H9 (cell line): ENCODE measurements at regions not wholly inside any gene's neighbourhood (a gene's known extent, or its start where the extent isn't known, plus 50 kb on each side); places are given as distances from the start of the nearest gene placed in this dataset.

Experiments
- DNase-seq: peaks from one replicate; pipeline ENCODE4 v3.0.0-alpha.2; 2017
- H2AFZ ChIP-seq: one replicate; pipeline ENCODE4 v1.6.1; 2013; ENCODE audit warnings: mild to moderate bottlenecking, low read length, control low read depth, moderate library complexity
- H2AK5ac ChIP-seq: 2 replicates; pipeline ENCODE4 v1.6.1; 2013; ENCODE audit warnings: low read length, control low read depth, mixed read lengths; ENCODE audit not compliant: insufficient read length
- H2BK120ac ChIP-seq: one replicate; pipeline ENCODE4 v1.6.1; 2013; ENCODE audit warnings: low read depth, mild to moderate bottlenecking, low read length, control low read depth, inconsistent platforms; ENCODE audit not compliant: poor library complexity, severe bottlenecking
- H2BK12ac ChIP-seq: 2 replicates; pipeline ENCODE4 v1.6.1; 2013; ENCODE audit warnings: low read length, control low read depth, mixed read lengths, low read depth; ENCODE audit not compliant: insufficient read length
- H2BK15ac ChIP-seq: 2 replicates; pipeline ENCODE4 v1.6.1; 2013; ENCODE audit warnings: low read depth, low read length, control low read depth
- H2BK20ac ChIP-seq: one replicate; pipeline ENCODE4 v1.6.1; 2013; ENCODE audit warnings: low read depth, mild to moderate bottlenecking, low read length, control low read depth, inconsistent platforms; ENCODE audit not compliant: poor library complexity, severe bottlenecking
- H2BK5ac ChIP-seq: 2 replicates; pipeline ENCODE4 v1.6.1; 2013; ENCODE audit warnings: low read length, control low read depth, mixed read lengths; ENCODE audit not compliant: insufficient read length
- H3K14ac ChIP-seq: 2 replicates; pipeline ENCODE4 v1.6.1; 2013; ENCODE audit warnings: low read length, control low read depth; ENCODE audit not compliant: insufficient read depth
- H3K18ac ChIP-seq: 2 replicates; pipeline ENCODE4 v1.6.1; 2013; ENCODE audit warnings: low read depth, mild to moderate bottlenecking, mixed read lengths, low read length, control low read depth; ENCODE audit not compliant: insufficient read length
- H3K23ac ChIP-seq: 2 replicates; pipeline ENCODE4 v1.6.1; 2013; ENCODE audit warnings: low read length, control low read depth, mixed read lengths, low read depth; ENCODE audit not compliant: insufficient read length
- H3K23me2 ChIP-seq: 2 replicates; pipeline ENCODE4 v1.6.1; 2013; ENCODE audit warnings: low read depth, mild to moderate bottlenecking, mixed read lengths, low read length, control low read depth; ENCODE audit not compliant: insufficient read length, poor library complexity, severe bottlenecking
- H3K27ac ChIP-seq: 2 replicates; pipeline ENCODE4 v1.5.1; 2013; ENCODE audit warnings: low read length, control low read depth, mixed read lengths, low read depth; ENCODE audit not compliant: insufficient read length
- H3K27me3 ChIP-seq: 2 replicates; pipeline ENCODE4 v1.6.1; 2013; ENCODE audit warnings: low read length, control low read depth, inconsistent platforms; ENCODE audit not compliant: insufficient read depth
- H3K4ac ChIP-seq: 2 replicates; pipeline ENCODE4 v1.6.1; 2013; ENCODE audit warnings: low read depth, mild to moderate bottlenecking, control low read depth, inconsistent platforms, low read length, moderate library complexity
- H3K4me1 ChIP-seq: 2 replicates; pipeline ENCODE4 v1.6.1; 2013; ENCODE audit warnings: low read length, control low read depth, inconsistent platforms; ENCODE audit not compliant: insufficient read depth
- H3K4me2 ChIP-seq: 2 replicates; pipeline ENCODE4 v1.6.1; 2013; ENCODE audit warnings: low read length, control low read depth, mixed read lengths; ENCODE audit not compliant: insufficient read length, insufficient read depth
- H3K56ac ChIP-seq: 2 replicates; pipeline ENCODE4 v1.6.1; 2013; ENCODE audit warnings: low read depth, mild to moderate bottlenecking, mixed read lengths, low read length, control low read depth; ENCODE audit not compliant: insufficient read length
- H3K79me1 ChIP-seq: 2 replicates; pipeline ENCODE4 v1.6.1; 2013; ENCODE audit warnings: low read depth, mild to moderate bottlenecking, moderate library complexity, low read length, control low read depth, inconsistent platforms; ENCODE audit not compliant: insufficient read depth, poor library complexity, severe bottlenecking
- H3K79me2 ChIP-seq: 2 replicates; pipeline ENCODE4 v1.6.1; 2013; ENCODE audit warnings: low read length, control low read depth, inconsistent platforms; ENCODE audit not compliant: insufficient read depth
- H3K9ac ChIP-seq: 2 replicates; pipeline ENCODE4 v1.6.1; 2013; ENCODE audit warnings: low read length, control low read depth, mixed read lengths; ENCODE audit not compliant: insufficient read length; ENCODE audit errors: extremely low read depth
- H3K9me3 ChIP-seq: one replicate; pipeline ENCODE4 v1.6.1; 2013; ENCODE audit warnings: low read depth, low read length, inconsistent platforms; ENCODE audit not compliant: control insufficient read depth
- H3T11ph ChIP-seq: one replicate; pipeline ENCODE4 v1.6.1; 2013; ENCODE audit warnings: mild to moderate bottlenecking, low read length, control low read depth, inconsistent platforms
- H4K20me1 ChIP-seq: one replicate; pipeline ENCODE4 v1.6.1; 2013; ENCODE audit not compliant: control insufficient read depth, insufficient read length, insufficient read depth
- H4K5ac ChIP-seq: 2 replicates; pipeline ENCODE4 v1.6.1; 2013; ENCODE audit warnings: low read depth, mild to moderate bottlenecking, mixed read lengths, low read length, control low read depth; ENCODE audit not compliant: insufficient read length
- H4K8ac ChIP-seq: replicated peaks from 2 replicates; pipeline ENCODE4 v1.6.1; 2013; ENCODE audit warnings: low read length, control low read depth, mixed read lengths, low read depth; ENCODE audit not compliant: insufficient read length
- H4K91ac ChIP-seq: 2 replicates; pipeline ENCODE4 v1.6.1; 2013; ENCODE audit warnings: low read depth, mild to moderate bottlenecking, moderate library complexity, mixed read lengths, low read length, control low read depth; ENCODE audit not compliant: insufficient read length
- H3K27ac Mint-ChIP-seq, 3 experiments: 2 replicates in 2 of 3; 3 replicates in 1 of 3; pipeline ENCODE4 v1.8.0; 2020 to 2021; ENCODE audit warnings: mixed read lengths in 3 of 3, mild to moderate bottlenecking in 1 of 3, moderate library complexity in 1 of 3
- H3K27me3 Mint-ChIP-seq: 2 replicates; pipeline ENCODE4 v1.8.0; 2021; ENCODE audit warnings: low read depth, mild to moderate bottlenecking, moderate library complexity, mixed read lengths
- H3K36me3 Mint-ChIP-seq, 3 experiments: 2 replicates in 2 of 3; 3 replicates in 1 of 3; pipeline ENCODE4 v1.8.0; 2020 to 2021; ENCODE audit warnings: low read depth in 3 of 3, mixed read lengths in 3 of 3; ENCODE audit not compliant: insufficient read depth in 1 of 3
- H3K4me1 Mint-ChIP-seq, 2 experiments: 2 replicates each; pipeline ENCODE4 v1.8.0; 2020; ENCODE audit warnings: mixed read lengths in 2 of 2
- H3K4me3 Mint-ChIP-seq, 2 experiments: 2 replicates in 1 of 2; 3 replicates in 1 of 2; pipeline ENCODE4 v1.8.0; 2020 to 2021; ENCODE audit warnings: mild to moderate bottlenecking in 2 of 2, mixed read lengths in 2 of 2, moderate library complexity in 1 of 2
- H3K9me3 Mint-ChIP-seq, 2 experiments: 2 replicates in 1 of 2; 3 replicates in 1 of 2; pipeline ENCODE4 v1.8.0; 2020; ENCODE audit warnings: mild to moderate bottlenecking in 2 of 2, mixed read lengths in 2 of 2, moderate library complexity in 1 of 2
- WGBS: extraction: QIAGEN DNeasy Blood & Tissue Kit; methylation state at CpG from one replicate; pipeline ENCODE4 v1.1.7; 2013; ENCODE audit warnings: missing lambda C conversion rate, low lambda C conversion rate, mixed read lengths; ENCODE audit not compliant: insufficient read length; ENCODE audit errors: extremely low coverage; 5-methylcytosine and 5-hydroxymethylcytosine counted together
- TF ChIP-seq, protein P1 (sequence below): fragments of 200-600 bp; sonication (generic); conservative IDR thresholded peaks from 3 replicates; pipeline ENCODE4 v1.8.0; 2021; ENCODE audit warnings: antibody characterized with exemption, mild to moderate bottlenecking

DNA sequence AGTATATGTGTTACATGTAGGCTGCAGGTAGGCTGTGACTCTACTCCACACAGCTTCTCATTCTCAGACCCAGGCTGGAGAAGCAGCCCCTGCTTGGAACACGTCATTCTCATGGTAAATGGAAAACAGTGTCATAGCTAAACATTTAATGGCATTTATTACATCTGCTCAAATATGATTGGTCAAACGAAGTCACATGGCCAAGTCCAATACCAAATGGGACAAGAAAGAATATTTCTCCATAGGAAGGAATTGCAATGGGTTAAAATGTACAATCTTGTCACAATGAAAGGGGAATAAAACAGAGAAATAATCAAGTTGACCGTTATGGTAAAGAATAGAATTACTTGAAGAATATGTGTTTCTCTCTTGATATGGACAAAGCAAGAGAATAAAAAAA lies 198.6 kb downstream of the ANAPC10 start:
- TF ChIP-seq, protein P1, sequence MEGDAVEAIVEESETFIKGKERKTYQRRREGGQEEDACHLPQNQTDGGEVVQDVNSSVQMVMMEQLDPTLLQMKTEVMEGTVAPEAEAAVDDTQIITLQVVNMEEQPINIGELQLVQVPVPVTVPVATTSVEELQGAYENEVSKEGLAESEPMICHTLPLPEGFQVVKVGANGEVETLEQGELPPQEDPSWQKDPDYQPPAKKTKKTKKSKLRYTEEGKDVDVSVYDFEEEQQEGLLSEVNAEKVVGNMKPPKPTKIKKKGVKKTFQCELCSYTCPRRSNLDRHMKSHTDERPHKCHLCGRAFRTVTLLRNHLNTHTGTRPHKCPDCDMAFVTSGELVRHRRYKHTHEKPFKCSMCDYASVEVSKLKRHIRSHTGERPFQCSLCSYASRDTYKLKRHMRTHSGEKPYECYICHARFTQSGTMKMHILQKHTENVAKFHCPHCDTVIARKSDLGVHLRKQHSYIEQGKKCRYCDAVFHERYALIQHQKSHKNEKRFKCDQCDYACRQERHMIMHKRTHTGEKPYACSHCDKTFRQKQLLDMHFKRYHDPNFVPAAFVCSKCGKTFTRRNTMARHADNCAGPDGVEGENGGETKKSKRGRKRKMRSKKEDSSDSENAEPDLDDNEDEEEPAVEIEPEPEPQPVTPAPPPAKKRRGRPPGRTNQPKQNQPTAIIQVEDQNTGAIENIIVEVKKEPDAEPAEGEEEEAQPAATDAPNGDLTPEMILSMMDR, result no peak
- Histone ChIP-seq H2BK20ac (no peak overlapping the region), H3K4me2 (no peak overlapping the region), H4K91ac (no peak overlapping the region), H3T11ph (no peak overlapping the region), H3K23ac (no peak overlapping the region), H3K4me1 (no peaks in the 10 kb centered on the region), H3K27me3 (no peaks in the 10 kb centered on the region), H3K9me3 (no peaks in the 10 kb centered on the region), H2AK5ac (no peak overlapping the region), H3K14ac (no peak overlapping the region), H2BK15ac (no peak overlapping the region), H2BK5ac (no peak overlapping the region), H4K8ac (no peak overlapping the region), H2BK120ac (no peak overlapping the region), H4K5ac (no peak overlapping the region), H3K9ac (no peak overlapping the region), H3K18ac (no peak overlapping the region), H2BK12ac (no peak overlapping the region), H3K79me1 (no peaks in the 10 kb centered on the region), H4K20me1 (no peaks in the 10 kb centered on the region), H2AFZ (no peak overlapping the region), H3K79me2 (no peaks in the 10 kb centered on the region), H3K56ac (no peak overlapping the region), H3K4ac (no peak overlapping the region), H3K27ac (no peak overlapping the region), H3K23me2 (no peaks in the 10 kb centered on the region)
- H3K4me3 Mint-ChIP-seq, result no peak overlapping the region
- no peaks in the 10 kb centered on the region for H3K4me1 Mint-ChIP-seq
- no peaks in the 10 kb centered on the region for H3K27me3 Mint-ChIP-seq
- H3K9me3 Mint-ChIP-seq, result no peaks in the 10 kb centered on the region; a peak in 1 of 5 replicates
- no peaks in the 10 kb centered on the region for H3K36me3 Mint-ChIP-seq
- no peak for DNase-seq
- no peak overlapping the region for H3K27ac Mint-ChIP-seq
- no CpG with 5 or more reads among the region's 3 CpGs for WGBS
